GM06990 (cell line): ENCODE measurements at regions not wholly inside any gene's neighbourhood (a gene's known extent, or its start where the extent isn't known, plus 50 kb on each side); places are given as distances from the start of the nearest gene placed in this dataset.

Source experiments
- DNase-seq: peaks from one replicate; pipeline ENCODE4 v3.0.0-alpha.2; 2011; ENCODE audit not compliant: insufficient read length; ENCODE audit errors: extremely low read depth
- H3K27me3 ChIP-seq: replicated peaks from 2 replicates; pipeline ENCODE4 v1.6.0; 2011; ENCODE audit warnings: low read length; ENCODE audit not compliant: control insufficient read depth, insufficient read depth
- H3K36me3 ChIP-seq: 2 replicates; pipeline ENCODE4 v1.5.1; 2011; ENCODE audit warnings: low read length; ENCODE audit not compliant: control insufficient read depth, insufficient read depth
- H3K4me3 ChIP-seq: replicated peaks from 2 replicates; pipeline ENCODE4 v1.5.1; 2011; ENCODE audit warnings: low read depth, mild to moderate bottlenecking, control low read depth, low read length
- CTCF ChIP-seq: IDR thresholded peaks from 2 replicates; pipeline ENCODE4 v1.5.1; 2011; ENCODE audit warnings: low read length, control low read depth, mild to moderate bottlenecking, inconsistent platforms; ENCODE audit not compliant: insufficient read depth, poor library complexity, severe bottlenecking

- DNase-seq: no peak
- Histone ChIP-seq H3K36me3 (no peaks in the 10 kb centered on the region), H3K4me3 (no peak overlapping the region), H3K27me3 (no peaks in the 10 kb centered on the region)
- TF ChIP-seq CTCF: no peak
Measured at GRCh38 chrX:27884654-27885053, 76.9 kb downstream of the MAGEB10 start.

- no peak for TF ChIP-seq CTCF
Measured at GRCh38 chrX:27883468-27884092, 75.8 kb downstream of the MAGEB10 start.

GRCh38 chrX:27882695-27883094, 74.9 kb downstream of the MAGEB10 start:
- Histone ChIP-seq H3K4me3 (no peak overlapping the region), H3K27me3 (no peaks in the 10 kb centered on the region), H3K36me3 (no peaks in the 10 kb centered on the region)
- no peak for DNase-seq
- TF ChIP-seq CTCF: no peak

More at GRCh38 chrX:27883468-27884092, 75.8 kb downstream of the MAGEB10 start:
- Histone ChIP-seq H3K27me3 (no peaks in the 10 kb centered on the region), H3K36me3 (no peaks in the 10 kb centered on the region), H3K4me3 (no peak overlapping the region)
- peak; percentile 12 for DNase-seq

GRCh38 chrX:27878862-27879261, 71.1 kb downstream of the MAGEB10 start:
- no peak for TF ChIP-seq CTCF
- Histone ChIP-seq H3K27me3 (no peaks in the 10 kb centered on the region), H3K4me3 (no peak overlapping the region), H3K36me3 (no peaks in the 10 kb centered on the region)
- no peak for DNase-seq
